Cardiac muscle cell (in vitro differentiated cells and primary cell): ENCODE measurements at regions not wholly inside any gene's neighbourhood (a gene's known extent, or its start where the extent isn't known, plus 50 kb on each side); places are given as distances from the start of the nearest gene placed in this dataset.
"Not testable (repeated sequence)": the region's sequence is repeated elsewhere in the genome, so short reads cannot be mapped to it uniquely, and the experiment has no call there.

Experiments
- DNase-seq, 2 donors: peaks; one replicate each; pipeline versions ENCODE4 v3.0.0 to v3.0.0-alpha.2; 2010 to 2017; ENCODE audit warnings: low read depth in 1 of 2, low spot score in 1 of 2
- H3K27ac ChIP-seq: fragments of 200-600 bp; sonication (generic); 2 replicates; pipeline ENCODE4 v1.5.1; 2016
- H3K27me3 ChIP-seq: fragments of 200-600 bp; sonication (generic); 2 replicates; pipeline ENCODE4 v1.6.0; 2016; ENCODE audit warnings: control low read depth
- H3K36me3 ChIP-seq: fragments of 200-600 bp; sonication (generic); 2 replicates; pipeline ENCODE4 v1.5.1; 2016; ENCODE audit warnings: control low read depth
- H3K4me1 ChIP-seq: fragments of 200-600 bp; sonication (generic); 2 replicates; pipeline ENCODE4 v1.8.1; 2017; ENCODE audit warnings: low read depth, mild to moderate bottlenecking, mixed run types
- H3K4me3 ChIP-seq: fragments of 200-600 bp; sonication (generic); 2 replicates; pipeline ENCODE4 v1.5.1; 2016; ENCODE audit warnings: mild to moderate bottlenecking
- H3K9me3 ChIP-seq: fragments of 200-600 bp; sonication (generic); 2 replicates; pipeline ENCODE4 v1.5.1; 2017; ENCODE audit warnings: low read depth, mild to moderate bottlenecking, control low read depth
- TF ChIP-seq, protein P1 (sequence below): IDR thresholded peaks from 2 replicates; pipeline ENCODE4 v1.5.1; 2012; ENCODE audit warnings: low read depth, mild to moderate bottlenecking, low read length

DNA sequence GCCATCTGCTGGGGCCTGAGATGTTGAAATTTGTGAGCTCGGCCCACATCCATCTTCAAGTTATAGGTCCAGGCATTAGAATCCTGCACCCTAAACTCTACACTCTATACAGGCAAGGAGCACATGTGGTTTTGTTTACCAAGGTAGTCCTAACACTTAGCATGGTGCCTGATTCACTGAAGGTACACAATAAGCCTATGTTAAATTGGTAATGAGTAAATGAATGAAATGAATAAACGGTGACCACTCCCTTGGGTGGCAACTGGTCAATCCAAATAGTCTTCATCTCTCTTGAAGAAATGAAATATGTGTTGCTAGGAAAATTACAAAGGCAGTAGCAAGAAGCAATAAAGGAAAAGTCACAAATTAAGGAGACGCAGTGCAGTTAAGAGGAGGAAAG lies 359.3 kb upstream of the UBE2E2 start:
- TF ChIP-seq, protein P1, sequence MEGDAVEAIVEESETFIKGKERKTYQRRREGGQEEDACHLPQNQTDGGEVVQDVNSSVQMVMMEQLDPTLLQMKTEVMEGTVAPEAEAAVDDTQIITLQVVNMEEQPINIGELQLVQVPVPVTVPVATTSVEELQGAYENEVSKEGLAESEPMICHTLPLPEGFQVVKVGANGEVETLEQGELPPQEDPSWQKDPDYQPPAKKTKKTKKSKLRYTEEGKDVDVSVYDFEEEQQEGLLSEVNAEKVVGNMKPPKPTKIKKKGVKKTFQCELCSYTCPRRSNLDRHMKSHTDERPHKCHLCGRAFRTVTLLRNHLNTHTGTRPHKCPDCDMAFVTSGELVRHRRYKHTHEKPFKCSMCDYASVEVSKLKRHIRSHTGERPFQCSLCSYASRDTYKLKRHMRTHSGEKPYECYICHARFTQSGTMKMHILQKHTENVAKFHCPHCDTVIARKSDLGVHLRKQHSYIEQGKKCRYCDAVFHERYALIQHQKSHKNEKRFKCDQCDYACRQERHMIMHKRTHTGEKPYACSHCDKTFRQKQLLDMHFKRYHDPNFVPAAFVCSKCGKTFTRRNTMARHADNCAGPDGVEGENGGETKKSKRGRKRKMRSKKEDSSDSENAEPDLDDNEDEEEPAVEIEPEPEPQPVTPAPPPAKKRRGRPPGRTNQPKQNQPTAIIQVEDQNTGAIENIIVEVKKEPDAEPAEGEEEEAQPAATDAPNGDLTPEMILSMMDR: no peak
- Histone ChIP-seq H3K27ac (no peak overlapping the region), H3K4me3 (no peak overlapping the region), H3K9me3 (no peaks in the 10 kb centered on the region), H3K27me3 (no peaks in the 10 kb centered on the region), H3K36me3 (no peaks in the 10 kb centered on the region), H3K4me1 (no peaks in the 10 kb centered on the region)
- DNase-seq: no peak

GRCh38 chr3:22846566-22846965 lies 356.6 kb upstream of the UBE2E2 start:
- no peaks in the 10 kb centered on the region for H3K36me3 ChIP-seq
- TF ChIP-seq, protein P1: no peak
- H3K4me1 ChIP-seq: no peaks in the 10 kb centered on the region
- no peak overlapping the region for H3K4me3 ChIP-seq
- H3K27me3 ChIP-seq: no peaks in the 10 kb centered on the region
- H3K9me3 ChIP-seq: no peaks in the 10 kb centered on the region
- DNase-seq: no peak
- H3K27ac ChIP-seq: no peak overlapping the region

DNA sequence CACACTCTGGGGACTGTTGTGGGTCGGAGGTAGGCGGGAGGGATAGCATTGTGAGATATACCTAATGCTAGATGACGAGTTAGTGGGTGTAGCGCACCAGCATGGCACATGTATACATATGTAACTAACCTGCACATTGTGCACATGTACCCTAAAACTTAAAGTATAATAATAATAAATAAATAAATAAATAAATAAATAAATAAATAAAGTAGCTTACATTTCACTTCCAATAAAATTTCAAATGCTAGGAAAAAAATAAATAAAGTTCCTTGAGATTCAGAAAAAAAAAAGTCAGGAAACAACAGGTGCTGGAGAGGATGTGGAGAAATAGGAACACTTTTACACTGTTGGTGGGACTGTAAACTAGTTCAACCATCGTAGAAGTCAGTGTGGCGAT lies 353.5 kb upstream of the UBE2E2 start:
- H3K36me3 ChIP-seq, H3K27ac ChIP-seq, H3K9me3 ChIP-seq, H3K4me1 ChIP-seq, DNase-seq, H3K4me3 ChIP-seq, H3K27me3 ChIP-seq: not testable (repeated sequence)

DNA sequence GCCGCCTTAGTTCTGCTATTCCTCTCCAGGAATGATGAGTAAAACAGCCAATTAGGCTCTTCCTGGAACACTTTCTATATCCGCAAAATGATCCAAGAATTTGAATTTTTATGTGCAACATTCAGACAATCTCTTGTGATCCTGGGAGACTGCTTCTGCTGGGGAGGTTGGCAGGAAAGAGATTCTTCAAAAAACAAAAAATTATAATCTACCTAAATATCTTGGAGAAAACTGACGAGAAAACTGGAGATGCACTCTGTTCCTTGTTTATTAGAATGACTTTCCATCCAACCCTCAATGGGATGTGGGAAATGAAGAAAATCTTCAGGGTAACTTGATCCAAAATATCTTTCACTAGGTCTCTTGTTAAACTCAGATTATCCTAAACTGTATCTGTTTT lies 346.3 kb upstream of the UBE2E2 start:
- H3K36me3 ChIP-seq: no peaks in the 10 kb centered on the region
- DNase-seq: no peak
- H3K4me1 ChIP-seq: peaks cover 10% of the 10 kb centered on the region
- H3K27ac ChIP-seq: no peak overlapping the region
- H3K4me3 ChIP-seq: no peak overlapping the region
- H3K27me3 ChIP-seq: no peaks in the 10 kb centered on the region
- TF ChIP-seq, protein P1: no peak
- H3K9me3 ChIP-seq: no peaks in the 10 kb centered on the region

DNA sequence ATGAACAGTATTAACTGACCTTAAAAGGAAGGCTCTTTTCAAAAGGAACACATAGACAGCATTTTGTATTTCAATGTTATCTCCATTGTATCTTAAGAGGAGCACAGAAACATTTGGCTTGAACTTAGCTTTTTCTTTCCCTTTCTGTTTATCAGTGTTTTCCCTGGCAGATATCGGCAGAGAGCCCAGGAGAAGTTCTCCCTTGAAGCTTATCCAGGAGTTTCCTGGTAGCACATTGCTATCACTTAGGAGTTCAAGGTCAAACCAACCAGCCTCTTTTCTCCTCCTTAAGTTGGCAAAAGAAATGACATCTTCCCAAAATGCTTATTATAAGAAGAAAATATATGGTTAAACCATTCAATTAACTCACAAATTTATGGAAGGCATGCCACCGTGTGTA lies 344.6 kb upstream of the UBE2E2 start:
- Histone ChIP-seq H3K36me3 (no peaks in the 10 kb centered on the region), H3K4me1 (peaks cover 10% of the 10 kb centered on the region), H3K4me3 (no peak overlapping the region), H3K9me3 (no peaks in the 10 kb centered on the region), H3K27ac (no peak overlapping the region), H3K27me3 (no peaks in the 10 kb centered on the region)
- DNase-seq: peak in 1 of 2 donors; percentile 13
- TF ChIP-seq, protein P1: no peak

- H3K27ac ChIP-seq: no peak overlapping the region
- H3K36me3 ChIP-seq: no peaks in the 10 kb centered on the region
- TF ChIP-seq, protein P1: no peak
- DNase-seq: no peak
- peaks cover 10% of the 10 kb centered on the region for H3K4me1 ChIP-seq
- no peak overlapping the region for H3K4me3 ChIP-seq
- no peaks in the 10 kb centered on the region for H3K27me3 ChIP-seq
- H3K9me3 ChIP-seq: no peaks in the 10 kb centered on the region
Measured at GRCh38 chr3:22859618-22860017, 343.5 kb upstream of the UBE2E2 start.
